ENCODE measurements at regions not wholly inside any gene's neighbourhood (a gene's known extent, or its start where the extent isn't known, plus 50 kb on each side); places are given as distances from the start of the nearest gene placed in this dataset.
"Not testable (repeated sequence)": the region's sequence is repeated elsewhere in the genome, so short reads cannot be mapped to it uniquely, and the experiment has no call there.

- no peaks in the 10 kb centered on the region for H3K9me3 ChIP-seq (ENCODE audit: control insufficient read depth, insufficient read depth, low read depth, low read length)
- no peaks in the 10 kb centered on the region for H3K4me1 ChIP-seq (ENCODE audit: control insufficient read depth, insufficient read depth, low read length)
- H3K4me3 ChIP-seq (ENCODE audit: low read depth, low read length), result no peak overlapping the region
- H3K27me3 ChIP-seq (ENCODE audit: control insufficient read depth, insufficient read depth, low read length), result no peaks in the 10 kb centered on the region
- no peaks in the 10 kb centered on the region for H3K36me3 ChIP-seq (ENCODE audit: control insufficient read depth, insufficient read depth, low read length)
- no peak overlapping the region for H3K27ac ChIP-seq (ENCODE audit: low read depth, low read length)
- no peak overlapping the region for H3K9ac ChIP-seq (ENCODE audit: low read length)
Measured at GRCh38 chr4:43607827-43608461, 715.4 kb downstream of the GRXCR1 start.

GRCh38 chr4:43619219-43619618 is 726.7 kb downstream of the GRXCR1 start:
- Histone ChIP-seq H3K9ac (ENCODE audit: low read length) (no peak overlapping the region), H3K9me3 (ENCODE audit: control insufficient read depth, insufficient read depth, low read depth, low read length) (peaks cover 6% of the 10 kb centered on the region; the same call in 1 of the 2 replicates), H3K36me3 (ENCODE audit: control insufficient read depth, insufficient read depth, low read length) (no peaks in the 10 kb centered on the region), H3K4me3 (ENCODE audit: low read depth, low read length) (no peak overlapping the region), H3K27ac (ENCODE audit: low read depth, low read length) (no peak overlapping the region), H3K27me3 (ENCODE audit: control insufficient read depth, insufficient read depth, low read length) (no peaks in the 10 kb centered on the region), H3K4me1 (ENCODE audit: control insufficient read depth, insufficient read depth, low read length) (no peaks in the 10 kb centered on the region)

GRCh38 chr4:43637893-43638292 is 745.4 kb downstream of the GRXCR1 start:
- peaks cover 21% of the 10 kb centered on the region for H3K9me3 ChIP-seq (ENCODE audit: control insufficient read depth, insufficient read depth, low read depth, low read length)
- not testable (repeated sequence) for H3K9ac ChIP-seq (ENCODE audit: low read length); H3K27me3 ChIP-seq (ENCODE audit: control insufficient read depth, insufficient read depth, low read length); H3K36me3 ChIP-seq (ENCODE audit: control insufficient read depth, insufficient read depth, low read length); H3K27ac ChIP-seq (ENCODE audit: low read depth, low read length); H3K4me3 ChIP-seq (ENCODE audit: low read depth, low read length); H3K4me1 ChIP-seq (ENCODE audit: control insufficient read depth, insufficient read depth, low read length)

GRCh38 chr4:43651991-43652390 is 759.5 kb downstream of the GRXCR1 start:
- H3K27me3 ChIP-seq (ENCODE audit: control insufficient read depth, insufficient read depth, low read length), result no peaks in the 10 kb centered on the region

GRCh38 chr4:43659547-43659946 is 767.0 kb downstream of the GRXCR1 start:
- not testable (repeated sequence) for H3K4me3 ChIP-seq (ENCODE audit: low read depth, low read length); H3K9ac ChIP-seq (ENCODE audit: low read length); H3K9me3 ChIP-seq (ENCODE audit: control insufficient read depth, insufficient read depth, low read depth, low read length); H3K4me1 ChIP-seq (ENCODE audit: control insufficient read depth, insufficient read depth, low read length); H3K27ac ChIP-seq (ENCODE audit: low read depth, low read length); H3K36me3 ChIP-seq (ENCODE audit: control insufficient read depth, insufficient read depth, low read length); H3K27me3 ChIP-seq (ENCODE audit: control insufficient read depth, insufficient read depth, low read length)

More at GRCh38 chr4:43651991-43652390, 759.5 kb downstream of the GRXCR1 start:
- H3K9me3 ChIP-seq (ENCODE audit: control insufficient read depth, insufficient read depth, low read depth, low read length), result peaks cover 9% of the 10 kb centered on the region
- H3K4me1 ChIP-seq (ENCODE audit: control insufficient read depth, insufficient read depth, low read length), result no peaks in the 10 kb centered on the region
- no peaks in the 10 kb centered on the region for H3K36me3 ChIP-seq (ENCODE audit: control insufficient read depth, insufficient read depth, low read length)
- no peak overlapping the region for H3K9ac ChIP-seq (ENCODE audit: low read length)
- no peak overlapping the region for H3K27ac ChIP-seq (ENCODE audit: low read depth, low read length)
- no peak overlapping the region for H3K4me3 ChIP-seq (ENCODE audit: low read depth, low read length)

GRCh38 chr4:43672265-43672885 is 776.2 kb downstream of the KCTD8 start:
- H3K27ac ChIP-seq (ENCODE audit: low read depth, low read length); H3K36me3 ChIP-seq (ENCODE audit: control insufficient read depth, insufficient read depth, low read length); H3K9me3 ChIP-seq (ENCODE audit: control insufficient read depth, insufficient read depth, low read depth, low read length); H3K27me3 ChIP-seq (ENCODE audit: control insufficient read depth, insufficient read depth, low read length); H3K9ac ChIP-seq (ENCODE audit: low read length); H3K4me1 ChIP-seq (ENCODE audit: control insufficient read depth, insufficient read depth, low read length); H3K4me3 ChIP-seq (ENCODE audit: low read depth, low read length): not testable (repeated sequence)

DNA sequence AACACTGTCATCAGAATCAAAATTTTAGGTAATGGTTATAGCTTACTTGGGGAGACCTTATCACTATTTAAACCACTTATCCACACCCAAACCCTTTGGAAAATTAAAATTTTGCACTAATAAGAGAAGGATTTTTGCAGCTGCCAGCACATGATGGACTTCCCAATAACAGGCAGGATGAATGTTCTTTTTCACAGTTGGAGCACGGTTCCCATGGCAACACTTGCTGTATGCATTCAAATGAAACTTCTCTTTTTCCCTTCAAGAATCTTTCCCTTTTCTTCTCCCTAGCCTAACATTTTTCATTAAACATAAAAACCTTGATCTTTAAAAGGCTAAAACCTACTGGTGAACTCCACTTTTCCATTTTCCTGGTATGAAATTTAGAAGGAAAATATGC is 768.2 kb downstream of the KCTD8 start:
- no peak overlapping the region for H3K9ac ChIP-seq (ENCODE audit: low read length)
- no peaks in the 10 kb centered on the region for H3K36me3 ChIP-seq (ENCODE audit: control insufficient read depth, insufficient read depth, low read length)
- H3K27me3 ChIP-seq (ENCODE audit: control insufficient read depth, insufficient read depth, low read length), result no peaks in the 10 kb centered on the region
- no peaks in the 10 kb centered on the region for H3K4me1 ChIP-seq (ENCODE audit: control insufficient read depth, insufficient read depth, low read length)
- peaks cover 3% of the 10 kb centered on the region for H3K9me3 ChIP-seq (ENCODE audit: control insufficient read depth, insufficient read depth, low read depth, low read length)
- H3K27ac ChIP-seq (ENCODE audit: low read depth, low read length), result no peak overlapping the region
- H3K4me3 ChIP-seq (ENCODE audit: low read depth, low read length), result no peak overlapping the region

DNA sequence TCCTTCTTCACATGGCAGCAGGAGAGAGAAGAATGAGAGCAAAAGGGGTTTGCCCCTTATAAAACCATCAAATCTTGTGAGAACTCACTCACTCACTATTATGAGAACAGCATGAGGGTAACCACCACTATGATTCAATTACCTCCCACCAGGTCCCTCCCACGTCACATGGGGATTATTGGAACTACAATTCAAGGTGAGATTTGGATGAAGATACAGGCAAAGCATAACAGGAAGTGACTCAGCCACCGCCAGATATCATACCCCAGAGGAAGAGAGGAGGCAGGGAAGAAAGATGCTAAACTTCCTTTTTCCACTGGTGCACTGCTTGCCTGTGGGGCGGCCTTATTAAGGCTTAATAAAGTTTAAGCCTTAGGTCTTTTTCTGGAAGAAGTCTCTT is 766.1 kb downstream of the KCTD8 start:
- Histone ChIP-seq H3K9me3 (ENCODE audit: control insufficient read depth, insufficient read depth, low read depth, low read length) (peaks cover 3% of the 10 kb centered on the region), H3K27ac (ENCODE audit: low read depth, low read length) (no peak overlapping the region), H3K36me3 (ENCODE audit: control insufficient read depth, insufficient read depth, low read length) (no peaks in the 10 kb centered on the region), H3K4me3 (ENCODE audit: low read depth, low read length) (no peak overlapping the region), H3K9ac (ENCODE audit: low read length) (no peak overlapping the region), H3K4me1 (ENCODE audit: control insufficient read depth, insufficient read depth, low read length) (no peaks in the 10 kb centered on the region), H3K27me3 (ENCODE audit: control insufficient read depth, insufficient read depth, low read length) (no peaks in the 10 kb centered on the region)

DNA sequence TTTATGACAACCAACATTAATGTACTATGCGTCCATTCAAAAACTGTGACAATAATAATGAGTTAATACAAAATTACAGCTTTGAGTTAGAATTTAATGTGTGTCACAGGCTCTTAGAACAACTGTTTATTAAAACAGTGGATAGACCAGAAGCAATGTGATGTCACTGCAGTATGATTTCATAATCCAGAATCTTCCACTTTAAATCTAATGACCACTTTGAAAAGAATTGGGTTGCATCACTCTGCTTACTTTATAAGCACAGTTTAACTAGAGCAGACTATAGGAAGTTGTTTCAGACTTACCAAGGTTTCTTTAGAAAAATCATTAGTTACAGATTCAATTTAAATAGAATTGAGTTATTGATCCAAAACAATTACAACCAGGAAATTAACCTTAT is 758.5 kb downstream of the KCTD8 start:
- Histone ChIP-seq H3K9me3 (ENCODE audit: control insufficient read depth, insufficient read depth, low read depth, low read length) (no peaks in the 10 kb centered on the region), H3K27me3 (ENCODE audit: control insufficient read depth, insufficient read depth, low read length) (no peaks in the 10 kb centered on the region), H3K9ac (ENCODE audit: low read length) (no peak overlapping the region), H3K27ac (ENCODE audit: low read depth, low read length) (no peak overlapping the region), H3K4me1 (ENCODE audit: control insufficient read depth, insufficient read depth, low read length) (no peaks in the 10 kb centered on the region), H3K36me3 (ENCODE audit: control insufficient read depth, insufficient read depth, low read length) (no peaks in the 10 kb centered on the region), H3K4me3 (ENCODE audit: low read depth, low read length) (no peak overlapping the region)

DNA sequence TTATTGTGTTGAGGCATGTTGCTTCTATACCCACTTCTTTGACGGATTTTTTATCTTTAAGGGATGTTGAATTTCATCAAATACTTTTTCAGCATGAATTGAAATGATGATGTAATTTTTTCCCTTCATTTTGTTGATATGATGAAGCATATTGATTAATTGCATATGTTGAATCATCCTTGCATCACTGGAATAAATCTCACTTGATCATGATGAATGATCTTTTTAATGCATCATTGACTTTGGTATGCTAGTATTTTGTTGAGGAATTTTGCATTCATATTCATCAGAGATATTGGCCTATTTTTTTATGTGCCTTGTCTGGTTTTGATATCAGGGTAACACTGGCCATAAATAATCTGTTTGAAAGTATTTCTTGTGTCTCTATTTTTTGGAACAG is 754.7 kb downstream of the KCTD8 start:
- Histone ChIP-seq H3K27me3 (ENCODE audit: control insufficient read depth, insufficient read depth, low read length) (no peaks in the 10 kb centered on the region), H3K9ac (ENCODE audit: low read length) (no peak overlapping the region), H3K9me3 (ENCODE audit: control insufficient read depth, insufficient read depth, low read depth, low read length) (no peaks in the 10 kb centered on the region), H3K27ac (ENCODE audit: low read depth, low read length) (no peak overlapping the region), H3K36me3 (ENCODE audit: control insufficient read depth, insufficient read depth, low read length) (no peaks in the 10 kb centered on the region), H3K4me1 (ENCODE audit: control insufficient read depth, insufficient read depth, low read length) (no peaks in the 10 kb centered on the region), H3K4me3 (ENCODE audit: low read depth, low read length) (no peak overlapping the region)

DNA sequence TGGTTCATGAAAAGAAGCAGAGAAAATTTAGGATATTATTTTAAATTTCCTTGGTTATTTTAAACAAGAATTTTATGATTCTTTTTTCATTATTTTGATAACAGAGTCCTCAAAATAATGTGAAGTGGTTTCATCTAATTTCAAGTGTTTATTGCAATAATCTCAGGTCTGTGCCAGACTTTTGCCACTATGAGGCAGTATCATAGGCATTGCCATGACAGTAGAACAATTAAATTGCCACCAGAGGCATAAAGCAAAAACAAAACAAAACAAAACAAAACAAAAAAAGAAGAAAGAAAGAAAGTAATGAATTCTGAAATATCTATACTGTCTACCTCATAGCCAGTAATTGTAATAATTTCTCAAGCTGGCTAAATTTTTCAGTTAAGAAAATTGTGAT is 739.2 kb downstream of the KCTD8 start:
- no peak overlapping the region for H3K27ac ChIP-seq (ENCODE audit: low read depth, low read length)

More for the DNA sequence above, 739.2 kb downstream of the KCTD8 start:
- Histone ChIP-seq H3K9me3 (ENCODE audit: control insufficient read depth, insufficient read depth, low read depth, low read length) (0 out of 2 replicates have a peak, but pooled peaks cover 6% of the 10 kb centered on the region), H3K4me1 (ENCODE audit: control insufficient read depth, insufficient read depth, low read length) (no peaks in the 10 kb centered on the region), H3K9ac (ENCODE audit: low read length) (no peak overlapping the region), H3K36me3 (ENCODE audit: control insufficient read depth, insufficient read depth, low read length) (no peaks in the 10 kb centered on the region), H3K4me3 (ENCODE audit: low read depth, low read length) (no peak overlapping the region), H3K27me3 (ENCODE audit: control insufficient read depth, insufficient read depth, low read length) (no peaks in the 10 kb centered on the region)

Data from HUES6 (cell line).